ENCODE measurements at regions not wholly inside any gene's neighbourhood (a gene's known extent, or its start where the extent isn't known, plus 50 kb on each side); places are given as distances from the start of the nearest gene placed in this dataset.
"Not testable (repeated sequence)": the region's sequence is repeated elsewhere in the genome, so short reads cannot be mapped to it uniquely, and the experiment has no call there.

- H3K27me3 ChIP-seq (replicated peaks; ENCODE audit: control insufficient read depth, insufficient read depth, low read length, poor library complexity, severe bottlenecking); H3K9me3 ChIP-seq (ENCODE audit: control insufficient read depth, low read length); H3K36me3 ChIP-seq (ENCODE audit: control insufficient read depth, insufficient read depth, low read length); DNase-seq; H3K27ac ChIP-seq (ENCODE audit: insufficient read depth, low read length, poor library complexity, severe bottlenecking); H3K4me1 ChIP-seq (ENCODE audit: control insufficient read depth, insufficient read depth, low read length, poor library complexity, severe bottlenecking); H3K4me3 ChIP-seq (ENCODE audit: insufficient read depth, low read depth, low read length, poor library complexity, severe bottlenecking): not testable (repeated sequence)
These were observed 153.0 kb upstream of the ZNF469 start for GRCh38 chr16:88229710-88230109.

GRCh38 chr16:88230276-88230966 is 152.3 kb upstream of the ZNF469 start:
- not testable (repeated sequence) for H3K27ac ChIP-seq (ENCODE audit: insufficient read depth, low read length, poor library complexity, severe bottlenecking); H3K36me3 ChIP-seq (ENCODE audit: control insufficient read depth, insufficient read depth, low read length); DNase-seq; H3K4me1 ChIP-seq (ENCODE audit: control insufficient read depth, insufficient read depth, low read length, poor library complexity, severe bottlenecking); H3K27me3 ChIP-seq (replicated peaks; ENCODE audit: control insufficient read depth, insufficient read depth, low read length, poor library complexity, severe bottlenecking); H3K4me3 ChIP-seq (ENCODE audit: insufficient read depth, low read depth, low read length, poor library complexity, severe bottlenecking); H3K9me3 ChIP-seq (ENCODE audit: control insufficient read depth, low read length)

GRCh38 chr16:88230967-88231615 is 151.7 kb upstream of the ZNF469 start:
- not testable (repeated sequence) for H3K36me3 ChIP-seq (ENCODE audit: control insufficient read depth, insufficient read depth, low read length); H3K9me3 ChIP-seq (ENCODE audit: control insufficient read depth, low read length); DNase-seq; H3K27ac ChIP-seq (ENCODE audit: insufficient read depth, low read length, poor library complexity, severe bottlenecking); H3K4me3 ChIP-seq (ENCODE audit: insufficient read depth, low read depth, low read length, poor library complexity, severe bottlenecking); H3K27me3 ChIP-seq (replicated peaks; ENCODE audit: control insufficient read depth, insufficient read depth, low read length, poor library complexity, severe bottlenecking); H3K4me1 ChIP-seq (ENCODE audit: control insufficient read depth, insufficient read depth, low read length, poor library complexity, severe bottlenecking)

GRCh38 chr16:88231839-88232238 is 150.9 kb upstream of the ZNF469 start:
- not testable (repeated sequence) for H3K27me3 ChIP-seq (replicated peaks; ENCODE audit: control insufficient read depth, insufficient read depth, low read length, poor library complexity, severe bottlenecking); H3K4me1 ChIP-seq (ENCODE audit: control insufficient read depth, insufficient read depth, low read length, poor library complexity, severe bottlenecking); H3K36me3 ChIP-seq (ENCODE audit: control insufficient read depth, insufficient read depth, low read length); H3K9me3 ChIP-seq (ENCODE audit: control insufficient read depth, low read length); H3K27ac ChIP-seq (ENCODE audit: insufficient read depth, low read length, poor library complexity, severe bottlenecking); H3K4me3 ChIP-seq (ENCODE audit: insufficient read depth, low read depth, low read length, poor library complexity, severe bottlenecking); DNase-seq

- H3K4me3 ChIP-seq (ENCODE audit: insufficient read depth, low read depth, low read length, poor library complexity, severe bottlenecking); H3K9me3 ChIP-seq (ENCODE audit: control insufficient read depth, low read length); DNase-seq; H3K4me1 ChIP-seq (ENCODE audit: control insufficient read depth, insufficient read depth, low read length, poor library complexity, severe bottlenecking); H3K36me3 ChIP-seq (ENCODE audit: control insufficient read depth, insufficient read depth, low read length); H3K27me3 ChIP-seq (replicated peaks; ENCODE audit: control insufficient read depth, insufficient read depth, low read length, poor library complexity, severe bottlenecking); H3K27ac ChIP-seq (ENCODE audit: insufficient read depth, low read length, poor library complexity, severe bottlenecking): not testable (repeated sequence)
These were observed 150.1 kb upstream of the ZNF469 start for GRCh38 chr16:88232401-88233258.

- H3K27me3 ChIP-seq (replicated peaks; ENCODE audit: control insufficient read depth, insufficient read depth, low read length, poor library complexity, severe bottlenecking); H3K27ac ChIP-seq (ENCODE audit: insufficient read depth, low read length, poor library complexity, severe bottlenecking); H3K4me3 ChIP-seq (ENCODE audit: insufficient read depth, low read depth, low read length, poor library complexity, severe bottlenecking); H3K4me1 ChIP-seq (ENCODE audit: control insufficient read depth, insufficient read depth, low read length, poor library complexity, severe bottlenecking); H3K9me3 ChIP-seq (ENCODE audit: control insufficient read depth, low read length); DNase-seq; H3K36me3 ChIP-seq (ENCODE audit: control insufficient read depth, insufficient read depth, low read length): not testable (repeated sequence)
These were observed 148.9 kb upstream of the ZNF469 start for GRCh38 chr16:88233621-88234420.

- DNase-seq; H3K4me1 ChIP-seq (ENCODE audit: control insufficient read depth, insufficient read depth, low read length, poor library complexity, severe bottlenecking); H3K36me3 ChIP-seq (ENCODE audit: control insufficient read depth, insufficient read depth, low read length); H3K9me3 ChIP-seq (ENCODE audit: control insufficient read depth, low read length); H3K27me3 ChIP-seq (replicated peaks; ENCODE audit: control insufficient read depth, insufficient read depth, low read length, poor library complexity, severe bottlenecking); H3K4me3 ChIP-seq (ENCODE audit: insufficient read depth, low read depth, low read length, poor library complexity, severe bottlenecking); H3K27ac ChIP-seq (ENCODE audit: insufficient read depth, low read length, poor library complexity, severe bottlenecking): not testable (repeated sequence)
These were observed 148.1 kb upstream of the ZNF469 start for GRCh38 chr16:88234421-88235271.

- not testable (repeated sequence) for H3K4me1 ChIP-seq (ENCODE audit: control insufficient read depth, insufficient read depth, low read length, poor library complexity, severe bottlenecking); H3K27ac ChIP-seq (ENCODE audit: insufficient read depth, low read length, poor library complexity, severe bottlenecking); H3K36me3 ChIP-seq (ENCODE audit: control insufficient read depth, insufficient read depth, low read length); H3K9me3 ChIP-seq (ENCODE audit: control insufficient read depth, low read length); H3K27me3 ChIP-seq (replicated peaks; ENCODE audit: control insufficient read depth, insufficient read depth, low read length, poor library complexity, severe bottlenecking); DNase-seq; H3K4me3 ChIP-seq (ENCODE audit: insufficient read depth, low read depth, low read length, poor library complexity, severe bottlenecking)
These were observed 147.1 kb upstream of the ZNF469 start for GRCh38 chr16:88235691-88236090.

GRCh38 chr16:88236229-88236628 is 146.5 kb upstream of the ZNF469 start:
- H3K27me3 ChIP-seq (replicated peaks; ENCODE audit: control insufficient read depth, insufficient read depth, low read length, poor library complexity, severe bottlenecking); H3K36me3 ChIP-seq (ENCODE audit: control insufficient read depth, insufficient read depth, low read length); H3K9me3 ChIP-seq (ENCODE audit: control insufficient read depth, low read length); H3K4me1 ChIP-seq (ENCODE audit: control insufficient read depth, insufficient read depth, low read length, poor library complexity, severe bottlenecking); H3K4me3 ChIP-seq (ENCODE audit: insufficient read depth, low read depth, low read length, poor library complexity, severe bottlenecking); DNase-seq; H3K27ac ChIP-seq (ENCODE audit: insufficient read depth, low read length, poor library complexity, severe bottlenecking): not testable (repeated sequence)
